ENCODE measurements at regions not wholly inside any gene's neighbourhood (a gene's known extent, or its start where the extent isn't known, plus 50 kb on each side); places are given as distances from the start of the nearest gene placed in this dataset.

DNA sequence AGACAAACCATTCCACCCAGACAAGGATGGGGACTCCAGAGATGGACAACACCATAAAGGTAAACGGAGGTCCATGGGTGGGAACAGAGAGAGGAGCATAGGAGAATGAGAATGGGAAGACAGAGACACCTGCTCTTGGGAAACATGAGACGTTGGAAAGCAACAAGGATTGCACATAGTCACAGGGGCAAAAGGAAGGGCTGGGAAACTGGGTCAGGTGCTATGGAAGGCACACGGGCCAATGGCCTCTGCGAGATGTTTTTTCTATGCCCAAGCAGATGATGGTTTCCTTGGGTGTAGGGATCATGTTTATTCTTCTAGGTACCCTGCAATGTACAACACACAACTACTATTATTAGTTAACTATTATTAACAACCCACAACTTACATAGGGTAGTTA lies 143.6 kb upstream of the AGAP1 start:
- Histone ChIP-seq H3K27me3 (replicated peaks in 1 of 4; ENCODE audit: control insufficient read depth in 3 of 4, extremely low read depth in 1 of 4, insufficient read depth in 3 of 4, low read length in 3 of 4) (no peaks in the 10 kb centered on the region), H3K36me3 (ENCODE audit: control insufficient read depth in 2 of 4, insufficient read depth in 4 of 4, low read length in 3 of 4) (no peaks in the 10 kb centered on the region), H2AK5ac (ENCODE audit: low read depth, low read length) (no peak overlapping the region), H2BK20ac (ENCODE audit: low read length) (no peak overlapping the region), H3K79me2 (ENCODE audit: control insufficient read depth in 1 of 2, insufficient read depth in 2 of 2, low read length in 2 of 2) (peaks cover 0 to under 1% of the 10 kb centered on the region in 2 experiments; a peak in 1 of 4 replicates), H2BK120ac (replicated peaks; ENCODE audit: low read depth, low read length) (no peak overlapping the region), H3K14ac (ENCODE audit: insufficient read length) (no peak overlapping the region), H3K4me2 (ENCODE audit: insufficient read depth in 1 of 2, low read depth in 2 of 2, low read length in 2 of 2) (no peak overlapping the region), H3K27ac (ENCODE audit: low read depth, low read length) (no peak overlapping the region), H2BK12ac (ENCODE audit: low read depth, low read length) (no peak overlapping the region), H3K9me3 (ENCODE audit: insufficient read depth in 2 of 2, low read depth in 1 of 2, low read length in 1 of 2) (no peaks in the 10 kb centered on the region), H3K9ac (replicated peaks in 1 of 4; ENCODE audit: extremely low read depth in 1 of 4, low read depth in 3 of 4, low read length in 3 of 4) (no peak overlapping the region), H3K18ac (ENCODE audit: extremely low read depth, low read length) (no peak overlapping the region), H3K23ac (ENCODE audit: insufficient read length) (no peak overlapping the region), H4K8ac (ENCODE audit: extremely low read depth, insufficient read depth, low read length) (no peak overlapping the region), H3K4me3 (ENCODE audit: extremely low read depth in 1 of 4, insufficient read depth in 2 of 4, low read depth in 3 of 4, low read length in 4 of 4) (no peak overlapping the region), H3K56ac (replicated peaks; ENCODE audit: insufficient read length, low read depth, low read length) (no peak overlapping the region), H3K4me1 (replicated peaks in 1 of 4; ENCODE audit: control insufficient read depth in 3 of 4, insufficient read depth in 4 of 4, low read length in 3 of 4) (no peaks in the 10 kb centered on the region; a peak in 1 of 7 replicates), H3K23me2 (ENCODE audit: low read depth, low read length) (peaks cover 7% of the 10 kb centered on the region), H3K79me1 (ENCODE audit: low read depth, low read length) (no peaks in the 10 kb centered on the region), H4K5ac (ENCODE audit: insufficient read length, low read depth, low read length) (no peak overlapping the region), H2AFZ (ENCODE audit: low read length) (no peak overlapping the region), H3K4ac (replicated peaks; ENCODE audit: insufficient read length, low read depth, low read length) (no peak overlapping the region), H2BK15ac (ENCODE audit: low read length) (no peak overlapping the region), H2BK5ac (ENCODE audit: low read depth, low read length) (no peak overlapping the region), H4K91ac (replicated peaks; ENCODE audit: insufficient read length, low read length) (no peak overlapping the region), H4K20me1 (replicated peaks in 1 of 2; ENCODE audit: control insufficient read depth in 1 of 2, insufficient read depth in 2 of 2, low read length in 2 of 2) (peaks cover 0 to 6% of the 10 kb centered on the region in 2 experiments)
- ChIA-PET CTCF (ENCODE audit: partially characterized antibody) (interaction anchor here (0.7 kb wide), 1 partner anchor 13 kb away, joined by 3 read pairs; no protein-coding TSS in a partner anchor), POLR2A (ENCODE audit: partially characterized antibody) (no interaction called here)
- no peak for FAIRE-seq
- WGBS, 2 experiments (ENCODE audit: extremely low coverage in 1 of 2, insufficient coverage in 1 of 2, insufficient read length in 1 of 2, insufficient replicate concordance in 2 of 2, low coverage in 1 of 2, low lambda C conversion rate in 2 of 2, missing lambda C conversion rate in 1 of 2): 95% methylated on average over 4 of the region's 4 CpGs; no CpG with 5 or more reads in 1 of the 2 experiments
- DNase-seq (ENCODE audit: low read depth in 1 of 2, low spot score in 2 of 2): no peak
- TF ChIP-seq ATF2 (IDR thresholded peaks at IDR 0.05; ENCODE audit: low read length) (no peak), CEBPB (IDR thresholded peaks at IDR 0.05; ENCODE audit: low read depth, low read length) (no peak), RAD21 (IDR thresholded peaks at IDR 0.05 in 1 of 2, conservative IDR thresholded peaks at IDR 0.05 in 1 of 2; ENCODE audit: low read depth in 2 of 2, low read length in 2 of 2) (no peak), CBX8 (IDR thresholded peaks at IDR 0.05; ENCODE audit: borderline replicate concordance, low read depth, low read length) (no peak), FOSL1 (IDR thresholded peaks at IDR 0.05; ENCODE audit: insufficient read depth, low read depth, low read length) (no peak), BACH1 (IDR thresholded peaks at IDR 0.05; ENCODE audit: low read length) (no peak), BCL11A (IDR thresholded peaks at IDR 0.05; ENCODE audit: low read depth in 2 of 2, low read length in 2 of 2) (no peak), ASH2L (IDR thresholded peaks at IDR 0.05; ENCODE audit: low read length) (no peak), HDAC2 (IDR thresholded peaks at IDR 0.05; ENCODE audit: borderline replicate concordance in 1 of 2, low read depth in 2 of 2, low read length in 2 of 2) (no peak), JUN (IDR thresholded peaks at IDR 0.05; ENCODE audit: low read depth, low read length) (no peak)
- TF ChIP-seq, protein P1, sequence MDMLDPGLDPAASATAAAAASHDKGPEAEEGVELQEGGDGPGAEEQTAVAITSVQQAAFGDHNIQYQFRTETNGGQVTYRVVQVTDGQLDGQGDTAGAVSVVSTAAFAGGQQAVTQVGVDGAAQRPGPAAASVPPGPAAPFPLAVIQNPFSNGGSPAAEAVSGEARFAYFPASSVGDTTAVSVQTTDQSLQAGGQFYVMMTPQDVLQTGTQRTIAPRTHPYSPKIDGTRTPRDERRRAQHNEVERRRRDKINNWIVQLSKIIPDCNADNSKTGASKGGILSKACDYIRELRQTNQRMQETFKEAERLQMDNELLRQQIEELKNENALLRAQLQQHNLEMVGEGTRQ (IDR thresholded peaks at IDR 0.05; ENCODE audit: low read length): no peak
